H1 (cell line): ENCODE measurements at regions not wholly inside any gene's neighbourhood (a gene's known extent, or its start where the extent isn't known, plus 50 kb on each side); places are given as distances from the start of the nearest gene placed in this dataset.

Experiments used
- BACH1 ChIP-seq: IDR thresholded peaks from 2 replicates; pipeline ENCODE4 v1.6.1; 2012; ENCODE audit warnings: low read length, improper control_type of control experiment
- MAFK ChIP-seq: IDR thresholded peaks from 2 replicates; pipeline ENCODE4 v1.6.1; 2012; ENCODE audit warnings: low read depth, mild to moderate bottlenecking, improper control_type of control experiment, low read length
- NRF1 ChIP-seq: IDR thresholded peaks from 2 replicates; pipeline ENCODE4 v1.6.1; 2011; ENCODE audit warnings: mild to moderate bottlenecking, low read depth, low read length, improper control_type of control experiment
- SIX5 ChIP-seq: IDR thresholded peaks from 2 replicates; pipeline ENCODE4 v1.6.1; 2011; ENCODE audit warnings: mild to moderate bottlenecking, low read depth, low read length
- TCF12 ChIP-seq: IDR thresholded peaks from 2 replicates; pipeline ENCODE4 v1.6.1; 2011; ENCODE audit warnings: low read depth, mild to moderate bottlenecking, low read length
- TF ChIP-seq, protein P1 (sequence below): IDR thresholded peaks from 2 replicates; pipeline ENCODE4 v1.6.1; 2012; ENCODE audit warnings: inconsistent platforms

DNA sequence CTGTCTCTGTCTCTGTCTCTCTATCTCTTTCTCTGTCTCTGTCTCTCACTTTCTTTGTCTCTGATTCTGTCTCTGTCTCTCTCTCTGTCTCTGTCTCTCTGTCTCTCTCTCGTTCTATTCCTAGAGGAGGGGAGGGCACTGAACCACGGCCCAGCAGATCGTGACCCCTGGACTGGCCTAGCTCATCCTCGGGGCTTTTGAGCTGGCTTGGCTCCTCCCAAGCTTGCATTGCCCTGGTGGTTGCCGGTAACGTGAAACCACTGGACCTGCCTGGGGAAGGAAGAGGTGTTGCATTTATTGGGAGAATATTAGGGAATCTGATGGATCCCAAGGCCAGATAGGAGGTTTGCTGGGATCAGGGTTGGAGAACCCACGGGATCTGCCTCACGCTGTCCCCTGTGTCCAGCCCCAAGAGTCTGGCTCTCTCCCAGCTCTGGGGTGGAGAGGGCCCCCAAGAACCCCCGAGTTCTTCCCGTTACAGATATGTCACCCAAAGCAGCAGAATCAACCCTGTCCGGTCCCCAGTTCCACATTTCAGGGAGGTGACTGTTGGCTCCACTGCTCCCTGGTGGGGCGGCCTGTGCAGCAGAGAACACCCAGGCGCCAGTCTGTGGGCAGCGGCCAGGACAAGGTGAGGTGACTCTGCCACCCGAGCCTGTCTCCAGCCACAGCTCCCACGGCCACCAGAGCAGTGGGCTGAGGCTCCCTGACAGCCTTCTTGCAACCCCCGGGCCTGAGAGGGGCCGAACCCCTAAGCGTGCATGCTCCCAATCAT, 228.3 kb downstream of the TTLL2 start (continued):
- TF ChIP-seq, protein P1, sequence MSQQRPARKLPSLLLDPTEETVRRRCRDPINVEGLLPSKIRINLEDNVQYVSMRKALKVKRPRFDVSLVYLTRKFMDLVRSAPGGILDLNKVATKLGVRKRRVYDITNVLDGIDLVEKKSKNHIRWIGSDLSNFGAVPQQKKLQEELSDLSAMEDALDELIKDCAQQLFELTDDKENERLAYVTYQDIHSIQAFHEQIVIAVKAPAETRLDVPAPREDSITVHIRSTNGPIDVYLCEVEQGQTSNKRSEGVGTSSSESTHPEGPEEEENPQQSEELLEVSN = no peak
- TF ChIP-seq BACH1 = no peak
- no peak for TF ChIP-seq SIX5
- no peak for TF ChIP-seq MAFK
- no peak for TF ChIP-seq NRF1
- TF ChIP-seq TCF12 = no peak
